NCI-H1092 treated with DMSO at 0.1 percent for 48 hours (cell line): ENCODE measurements at regions not wholly inside any gene's neighbourhood (a gene's known extent, or its start where the extent isn't known, plus 50 kb on each side); places are given as distances from the start of the nearest gene placed in this dataset.

Experiments used
- DNase-seq: peaks from one replicate; lab custom pipeline; 2025; lab: John Stamatoyannopoulos, UW

DNA sequence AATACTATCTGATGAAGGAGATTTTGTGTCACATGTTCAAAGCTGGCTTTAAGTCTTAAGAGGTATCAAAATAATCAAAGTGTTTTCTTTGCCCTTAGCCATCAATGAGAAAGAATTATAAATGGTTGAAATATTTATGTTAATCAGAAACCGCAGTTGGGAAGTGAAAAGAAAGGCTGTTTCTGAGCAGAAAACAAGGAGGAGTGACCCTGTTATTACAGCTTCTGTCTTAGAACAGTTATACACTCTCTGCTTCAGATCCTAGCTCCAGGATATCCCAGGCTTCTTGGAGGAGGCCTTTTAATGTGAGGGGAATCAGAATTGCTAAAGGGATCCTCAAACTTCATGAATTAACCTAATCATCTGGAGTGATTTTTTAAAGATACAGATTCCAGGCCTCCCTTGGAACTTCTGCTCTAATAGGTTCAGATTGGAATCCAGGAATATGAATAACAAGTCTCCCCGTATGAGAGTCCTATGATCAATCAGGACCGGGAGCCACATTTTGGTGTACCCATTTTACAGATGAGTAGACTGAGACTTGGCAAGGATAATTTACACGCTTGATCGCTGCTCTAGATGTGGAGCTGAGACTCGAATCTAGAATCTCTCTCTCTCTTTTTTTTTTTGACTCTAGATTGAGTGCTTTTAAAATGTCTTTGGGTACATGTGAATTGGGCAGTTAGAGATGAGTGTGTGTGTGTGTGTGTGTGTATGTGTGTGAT, 50.8 kb upstream of the JAG1 start:
- no peak for DNase-seq

DNA sequence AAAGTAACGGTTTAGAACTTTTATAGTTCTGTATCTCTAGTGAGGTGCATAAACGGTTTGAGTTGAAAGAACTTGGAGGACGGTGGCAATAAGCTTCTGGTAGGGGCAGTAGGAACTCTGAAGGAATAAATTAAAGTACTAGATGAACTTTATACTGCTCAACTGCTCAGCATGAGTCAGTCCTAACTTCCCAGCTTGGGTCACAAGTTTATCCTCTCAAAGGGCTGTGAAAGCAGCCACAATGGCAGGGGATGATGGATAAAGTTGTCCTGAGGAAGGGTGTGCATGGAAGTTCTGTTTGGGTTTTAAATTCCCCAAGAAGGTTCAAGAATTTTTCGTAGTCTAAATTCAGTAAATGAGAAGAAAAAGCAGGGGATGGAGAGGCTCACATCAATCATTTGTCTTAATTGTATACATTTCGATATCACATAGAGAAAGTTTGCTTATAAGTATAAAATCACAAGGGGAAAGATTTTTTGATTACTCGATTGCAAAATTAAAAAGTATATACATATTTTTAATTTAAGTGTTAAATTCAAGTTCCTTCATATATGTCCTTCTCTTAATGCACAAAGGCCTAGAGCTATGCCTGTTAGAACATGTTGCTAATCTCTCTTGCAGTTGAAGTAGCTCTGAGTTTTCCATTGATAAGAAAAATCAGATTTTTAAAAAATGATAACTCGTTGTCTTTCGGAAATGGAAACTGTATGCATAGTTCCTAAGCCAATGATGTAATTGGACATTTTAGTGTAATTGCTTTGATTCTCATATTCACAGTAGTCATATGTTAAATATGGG, 55.3 kb upstream of the JAG1 start:
- no peak for DNase-seq

DNA sequence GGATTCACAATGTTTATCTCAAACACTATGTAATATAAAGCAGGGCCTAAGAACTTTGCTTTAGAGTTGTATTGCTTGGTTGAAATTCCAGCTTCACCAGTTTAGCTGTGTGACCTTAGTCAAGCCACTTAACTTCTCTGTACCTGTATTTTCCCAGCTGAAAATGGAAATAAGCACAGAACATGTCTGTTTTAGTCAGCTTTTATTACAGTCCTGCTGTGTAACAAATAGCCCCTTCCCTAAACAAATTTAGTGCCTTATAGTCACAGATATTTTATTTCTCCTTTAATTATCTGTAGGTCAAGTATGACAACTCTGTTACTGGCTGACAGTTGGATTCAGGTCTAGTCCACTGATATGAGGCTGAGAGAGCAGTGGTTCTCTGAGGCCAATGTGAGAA, 56.0 kb upstream of the JAG1 start:
- no peak for DNase-seq

DNA sequence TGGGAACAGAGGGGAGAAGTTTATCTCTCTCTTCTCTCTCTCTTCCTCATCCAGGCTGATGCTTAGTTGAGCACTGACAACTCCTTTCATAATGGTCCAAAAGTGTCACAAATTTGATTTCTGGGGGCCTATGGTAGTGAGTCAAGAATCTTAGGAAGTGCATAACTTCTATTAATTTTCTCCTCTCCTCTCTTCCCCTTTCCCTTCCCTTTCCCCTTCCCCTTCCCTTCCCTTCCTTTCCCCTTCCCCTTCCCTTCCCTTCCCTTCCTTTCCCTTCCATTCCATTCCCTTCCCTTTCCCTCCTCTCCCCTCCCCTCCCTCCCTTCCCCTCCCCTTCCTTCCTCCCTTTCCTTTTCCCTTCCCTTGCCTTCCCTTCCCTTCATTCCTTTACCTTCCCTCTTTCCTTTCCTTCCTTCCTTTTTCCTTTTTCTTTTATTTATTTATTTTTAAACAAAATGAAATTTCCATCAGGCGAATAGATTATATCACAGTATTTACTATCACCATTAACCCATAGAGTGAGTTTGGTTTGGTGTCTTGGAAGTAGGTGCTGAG, 56.9 kb upstream of the JAG1 start:
- no peak for DNase-seq

- peak; percentile 44 for DNase-seq
Measured at GRCh38 chr20:10731190-10731965, 57.6 kb upstream of the JAG1 start.

GRCh38 chr20:10733122-10733521, 59.3 kb upstream of the JAG1 start:
- no peak for DNase-seq

DNA sequence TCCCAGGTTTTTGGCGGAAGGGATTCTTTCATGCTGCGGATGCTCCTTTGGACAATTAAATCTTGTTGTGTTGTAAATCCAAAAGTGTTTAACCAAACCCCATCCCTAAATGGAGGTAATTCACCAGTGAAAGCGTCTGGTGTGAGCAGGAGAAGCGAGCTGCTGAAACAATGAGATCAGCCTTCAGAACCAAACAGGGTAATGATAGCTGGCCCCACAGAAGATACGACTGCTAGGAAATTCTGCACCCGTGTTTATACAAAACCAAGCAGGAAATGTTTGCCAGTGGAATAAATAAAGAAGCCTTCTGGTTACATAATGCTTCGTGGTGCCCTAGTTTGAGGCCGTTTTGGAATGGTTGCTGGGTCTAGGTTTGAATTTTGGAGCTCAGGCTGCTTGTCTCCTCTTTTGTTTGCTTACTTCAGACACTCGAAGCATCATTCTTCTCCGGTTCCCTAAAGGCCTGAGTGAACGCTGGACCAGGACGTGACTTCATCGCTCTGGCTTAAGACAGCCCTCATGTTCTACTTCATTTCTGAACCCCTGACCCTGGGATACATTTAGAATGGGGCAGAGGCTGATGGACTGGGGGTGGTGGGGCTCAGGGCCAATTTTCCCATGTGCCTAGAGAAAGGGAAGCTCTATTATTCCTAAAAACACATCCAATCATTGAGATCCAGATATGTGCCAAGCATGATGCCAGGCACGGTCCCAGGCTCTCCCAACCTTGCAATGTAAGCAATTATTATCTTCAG, 61.6 kb upstream of the JAG1 start:
- DNase-seq, result no peak

- DNase-seq, result no peak
Measured at GRCh38 chr20:10739134-10739533, 65.3 kb upstream of the JAG1 start.

- no peak for DNase-seq
Measured at GRCh38 chr20:10739566-10739965, 65.8 kb upstream of the JAG1 start.

DNA sequence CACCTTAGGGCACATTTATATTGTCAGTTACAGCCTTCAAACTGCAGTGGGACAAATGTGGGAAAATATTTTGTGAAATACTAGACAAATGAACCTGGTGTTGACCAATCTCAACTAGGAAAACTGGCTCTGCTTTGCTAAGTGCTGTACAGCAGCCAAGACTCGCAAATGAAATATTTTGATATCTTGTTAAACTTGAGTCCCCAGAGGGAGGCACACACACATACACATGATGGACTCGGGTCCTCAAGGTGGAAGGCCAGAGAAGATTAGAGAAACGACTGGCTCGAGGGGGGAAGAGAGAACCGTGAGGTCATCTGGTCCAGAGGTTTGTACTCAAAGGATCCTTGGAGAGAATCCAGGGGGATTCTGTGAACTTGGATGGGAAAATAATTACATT, 67.3 kb upstream of the JAG1 start:
- no peak for DNase-seq

DNA sequence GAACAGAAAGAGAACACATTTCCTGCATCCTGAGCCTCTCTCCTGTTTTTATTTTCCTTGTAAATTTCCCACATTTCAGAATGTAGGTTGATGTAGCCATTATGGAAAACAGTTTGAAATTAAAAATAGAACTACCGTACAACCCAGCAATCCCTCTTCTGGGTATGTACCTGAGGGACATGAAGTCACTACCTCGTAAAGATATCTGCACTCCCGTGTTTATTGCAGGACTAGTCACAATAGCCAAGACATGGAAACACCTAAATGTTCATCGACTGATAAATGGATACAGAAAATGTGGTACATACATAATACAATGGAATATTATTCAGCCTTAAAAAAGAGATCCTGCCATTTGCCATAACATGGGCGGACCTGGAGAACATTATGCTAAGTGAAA, 72.0 kb upstream of the JAG1 start:
- no peak for DNase-seq

- DNase-seq, result no peak
Measured at GRCh38 chr20:10747019-10747418, 73.2 kb upstream of the JAG1 start.

DNA sequence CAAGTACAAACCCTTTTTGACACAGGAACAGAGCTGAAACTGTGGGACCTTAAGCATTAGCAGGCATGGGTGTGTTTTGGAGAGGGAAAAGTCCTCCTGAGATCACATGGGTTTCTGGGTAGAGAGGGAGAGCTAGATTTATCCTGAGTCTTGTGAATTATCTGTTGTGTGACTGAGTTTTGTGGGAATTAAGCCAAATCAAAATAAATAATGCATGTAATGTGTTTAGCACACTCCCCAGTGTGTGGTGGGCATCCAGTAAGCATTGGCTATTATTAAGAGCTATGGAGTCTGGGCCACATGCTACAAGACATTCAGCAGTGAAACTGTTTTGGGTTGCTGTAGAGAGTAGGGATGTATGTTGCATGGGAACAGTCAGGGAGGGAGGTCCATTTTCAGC, 75.3 kb upstream of the JAG1 start:
- no peak for DNase-seq

GRCh38 chr20:10752206-10752605, 78.4 kb upstream of the JAG1 start:
- no peak for DNase-seq

DNA sequence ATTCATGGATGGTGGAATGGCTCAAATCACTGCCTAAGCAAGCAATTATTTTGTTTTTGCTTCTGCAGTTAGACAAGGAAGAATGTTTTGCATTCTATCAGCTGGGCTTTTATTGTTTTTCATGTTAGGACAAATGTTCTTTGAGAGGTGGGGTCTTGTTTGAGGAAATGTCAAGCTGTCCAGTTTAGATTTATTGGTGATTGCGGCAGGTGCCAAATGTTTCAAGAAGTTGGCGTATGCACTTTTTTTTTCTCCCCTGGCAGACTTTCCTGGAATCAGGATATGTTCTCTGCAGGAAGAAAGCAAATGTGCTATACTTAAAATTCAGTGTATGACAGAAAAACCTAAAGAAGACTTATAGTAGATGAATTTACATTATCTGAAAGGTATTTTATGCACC, 81.0 kb upstream of the JAG1 start:
- no peak for DNase-seq

DNA sequence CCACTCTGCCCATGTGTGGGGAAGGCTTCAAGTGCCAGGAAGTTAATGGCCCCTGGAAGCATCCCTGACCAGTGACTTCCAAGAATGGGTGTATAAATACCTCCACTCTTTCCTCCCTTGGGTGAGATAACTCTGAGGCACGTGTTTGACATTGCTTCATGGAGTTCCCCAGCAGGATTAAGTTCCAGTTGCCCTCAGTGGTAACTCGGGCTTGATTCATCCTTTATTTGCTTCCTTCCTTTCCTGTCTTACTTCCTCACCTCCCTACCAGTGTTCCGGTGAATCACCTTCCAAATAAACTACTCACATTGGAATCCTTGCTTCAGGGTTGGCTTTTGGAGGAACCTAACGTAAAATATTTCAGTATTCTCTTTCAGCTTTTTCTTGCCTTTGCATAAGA, 84.6 kb upstream of the JAG1 start:
- DNase-seq, result no peak

- DNase-seq, result no peak
Measured at GRCh38 chr20:10761232-10761631, 87.4 kb upstream of the JAG1 start.

DNA sequence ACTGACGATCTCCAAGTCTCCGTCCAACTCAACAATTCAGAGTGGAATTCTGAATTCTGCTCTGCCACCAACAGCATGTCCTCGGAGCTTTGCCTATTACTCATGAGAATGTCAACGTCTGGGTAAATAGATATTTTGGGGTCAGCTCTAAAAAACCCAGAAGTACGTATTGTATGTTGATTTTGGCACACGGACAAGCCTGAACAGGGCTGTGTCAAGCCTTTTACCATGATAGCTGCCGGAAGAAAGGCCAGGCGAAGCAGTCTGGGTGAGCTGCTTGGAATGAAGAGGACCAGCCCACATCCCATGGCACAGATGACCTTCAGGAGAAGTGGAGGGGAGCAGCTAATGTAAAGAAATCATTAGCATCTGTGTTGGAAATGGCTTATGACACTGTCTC, 88.0 kb upstream of the JAG1 start:
- DNase-seq, result no peak

GRCh38 chr20:10762216-10762615, 88.4 kb upstream of the JAG1 start:
- no peak for DNase-seq

DNA sequence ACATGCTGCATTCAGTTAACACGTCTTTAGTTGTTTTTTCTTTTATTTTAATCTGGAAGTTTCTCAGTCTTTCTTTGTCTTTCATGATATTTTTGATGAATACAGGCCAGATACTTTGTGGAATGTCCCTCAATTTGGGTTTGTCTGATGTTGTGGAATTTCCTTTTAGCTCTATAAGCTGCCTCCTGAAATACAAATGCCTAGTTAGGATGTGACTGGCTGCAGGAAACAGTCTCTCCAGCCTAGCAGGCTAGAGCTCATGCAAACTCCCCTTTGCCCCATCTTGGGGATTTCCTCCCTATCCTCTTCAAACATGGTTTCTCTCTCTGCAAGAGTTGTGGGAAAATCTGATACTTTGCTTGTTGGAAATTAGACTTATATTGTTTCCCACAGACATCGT, 89.3 kb upstream of the JAG1 start:
- no peak for DNase-seq

DNA sequence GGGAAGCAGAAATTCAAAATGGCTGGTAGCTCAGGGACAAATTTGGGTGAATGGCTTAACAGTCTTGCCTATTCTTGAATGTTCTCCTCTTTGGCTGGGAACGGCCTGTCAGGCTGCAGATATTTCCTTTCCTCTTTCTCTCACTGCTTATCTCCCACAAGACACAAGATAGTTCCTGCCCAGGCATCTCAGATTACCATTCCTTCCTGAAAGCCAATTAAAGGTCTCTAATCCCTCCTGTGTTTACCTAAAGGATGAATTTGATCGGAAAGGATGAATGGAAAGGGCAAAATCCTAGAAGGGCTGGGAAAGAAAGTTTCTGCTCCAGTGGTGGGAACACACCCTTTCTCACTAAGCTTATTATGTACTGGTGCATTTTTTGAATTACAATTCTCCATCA, 95.9 kb upstream of the JAG1 start:
- no peak for DNase-seq

GRCh38 chr20:10770753-10771152, 97.0 kb upstream of the JAG1 start:
- DNase-seq, result no peak
